ENCODE measurements at regions not wholly inside any gene's neighbourhood (a gene's known extent, or its start where the extent isn't known, plus 50 kb on each side); places are given as distances from the start of the nearest gene placed in this dataset.

GRCh38 chr9:82574911-82575310, 488.0 kb downstream of the RASEF start:
- FAIRE-seq, result no peak

DNA sequence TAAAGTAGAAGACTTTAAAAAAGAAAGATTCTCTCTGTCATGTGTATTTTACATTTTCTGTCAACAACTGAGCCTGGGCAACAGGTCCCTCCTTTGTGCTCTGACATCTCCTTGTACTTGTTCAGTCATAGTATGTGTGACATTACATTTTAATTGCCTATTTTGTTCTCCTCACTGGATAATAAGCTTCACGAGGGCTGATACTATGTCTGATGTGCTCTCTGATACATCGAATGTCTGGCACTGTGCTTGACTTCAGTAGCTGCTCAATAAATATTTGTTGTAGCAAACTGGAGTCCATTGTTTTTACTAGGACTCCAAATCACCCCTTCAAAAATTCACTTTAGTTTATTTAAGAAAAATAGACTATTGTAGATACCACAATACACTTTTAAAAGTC, 482.0 kb downstream of the RASEF start:
- FAIRE-seq (no peak), DNase-seq (ENCODE audit: low spot score) (no peak)

More at GRCh38 chr9:82574911-82575310, 488.0 kb downstream of the RASEF start:
- DNase-seq (ENCODE audit: low spot score), result no peak

GRCh38 chr9:82581516-82581915, 481.4 kb downstream of the RASEF start:
- FAIRE-seq (no peak), DNase-seq (ENCODE audit: low spot score) (no peak)

DNA sequence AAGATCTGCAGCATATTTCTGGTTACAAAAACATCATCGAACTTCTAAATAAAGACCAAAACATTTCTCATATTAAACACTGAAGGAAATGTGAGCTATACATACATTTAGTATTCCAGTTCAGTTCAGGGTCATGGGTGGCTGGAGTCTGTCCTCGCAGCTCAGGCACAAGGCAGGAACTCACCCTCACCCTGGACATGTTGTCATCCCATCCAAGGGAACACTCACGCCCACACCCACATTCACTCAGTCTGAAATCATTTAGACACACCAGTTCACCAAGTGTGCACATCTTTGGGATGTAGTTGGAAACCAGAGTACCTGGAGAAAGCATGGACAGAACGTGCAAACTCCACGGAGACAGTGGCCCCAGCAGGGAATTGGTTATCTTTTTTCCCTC, 481.0 kb downstream of the RASEF start:
- FAIRE-seq (no peak), DNase-seq (ENCODE audit: low spot score) (no peak)

DNA sequence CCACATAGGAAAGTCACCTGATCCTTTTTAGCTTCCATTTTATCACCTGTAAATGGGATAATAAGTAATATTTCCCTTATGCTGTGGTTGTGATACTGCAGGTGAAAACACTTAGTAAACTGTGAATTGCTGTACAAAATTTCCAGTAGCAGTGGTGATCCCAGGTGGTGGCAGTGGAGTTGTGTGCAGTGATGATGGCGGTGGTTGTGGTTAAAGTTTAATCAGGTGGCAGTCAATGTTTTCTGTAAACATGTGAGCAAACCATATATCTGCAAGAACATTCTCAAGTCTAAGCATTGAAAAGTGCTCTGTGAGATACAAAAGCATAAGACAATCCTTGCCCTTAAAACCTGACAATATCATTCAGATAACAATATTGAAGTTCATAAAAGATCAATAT, 480.2 kb downstream of the RASEF start:
- FAIRE-seq (no peak), DNase-seq (ENCODE audit: low spot score) (no peak)

DNA sequence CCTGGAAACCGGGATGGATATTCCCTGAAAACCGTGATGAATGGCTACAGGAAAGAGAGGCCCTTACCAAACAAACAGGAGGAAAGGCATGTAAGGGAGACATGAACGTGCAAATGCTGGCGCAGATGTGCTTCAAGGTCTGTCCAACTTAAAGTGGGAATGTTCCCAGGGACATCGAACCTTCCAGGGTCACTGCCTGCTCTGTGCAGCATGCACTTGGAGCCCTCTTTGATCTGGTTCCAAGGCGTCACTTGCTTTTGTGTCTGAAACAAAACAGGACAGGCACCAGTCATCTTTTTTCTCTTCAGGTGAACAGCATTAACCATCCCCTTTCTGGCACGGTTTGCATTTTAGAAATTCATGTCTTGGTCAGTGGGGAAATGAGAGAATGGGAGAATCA, 479.4 kb downstream of the RASEF start:
- FAIRE-seq (no peak), DNase-seq (ENCODE audit: low spot score) (no peak)

DNA sequence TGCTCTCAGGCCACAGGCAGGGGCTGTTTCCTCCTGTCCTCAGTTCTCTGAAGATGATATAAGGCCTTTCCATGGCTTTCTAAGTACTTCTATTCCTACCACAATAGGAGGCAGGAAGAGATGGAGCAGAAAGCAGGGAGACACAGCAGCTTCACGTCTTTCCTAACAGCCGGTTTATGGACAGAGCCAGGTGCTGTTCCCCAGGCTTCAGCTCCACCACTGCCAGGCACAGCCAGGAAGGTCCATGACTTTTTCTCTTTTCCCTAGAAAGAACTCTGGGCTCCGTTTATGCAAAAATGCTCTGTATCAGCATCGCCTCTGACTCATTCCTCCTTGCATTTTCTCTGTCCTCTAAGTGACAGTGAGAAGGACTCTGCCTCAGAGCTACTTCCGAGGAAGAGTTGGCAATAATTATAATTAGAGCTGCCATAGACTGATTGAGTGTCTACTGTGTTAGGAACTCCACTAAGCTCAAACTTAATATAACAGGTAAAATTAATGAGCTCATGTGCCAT, 478.5 kb downstream of the RASEF start:
- FAIRE-seq, result no peak

DNA sequence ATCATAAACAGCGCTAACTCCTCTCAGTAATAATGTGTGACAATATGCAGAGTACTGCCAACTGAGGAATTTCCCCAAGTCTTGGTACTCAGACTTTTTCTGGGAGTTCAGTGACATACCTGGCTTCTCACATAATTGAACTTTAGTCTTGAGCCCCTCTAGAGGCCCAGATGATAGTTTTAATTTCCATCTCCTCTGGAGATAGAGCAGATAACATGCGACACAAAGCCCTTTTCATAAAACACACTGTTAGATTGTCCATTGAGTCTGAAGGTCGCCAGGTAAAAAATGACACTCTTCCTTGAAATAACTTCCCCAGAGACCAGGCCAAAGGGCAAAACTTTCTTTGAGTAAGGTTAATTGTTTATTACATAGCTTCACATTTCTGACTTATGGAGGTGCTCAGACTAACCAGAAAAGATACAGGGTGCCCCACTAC, 476.0 kb downstream of the RASEF start:
- FAIRE-seq (no peak), DNase-seq (ENCODE audit: low spot score) (no peak)

More for the DNA sequence above, 478.5 kb downstream of the RASEF start:
- no peak for DNase-seq (ENCODE audit: low spot score)

DNA sequence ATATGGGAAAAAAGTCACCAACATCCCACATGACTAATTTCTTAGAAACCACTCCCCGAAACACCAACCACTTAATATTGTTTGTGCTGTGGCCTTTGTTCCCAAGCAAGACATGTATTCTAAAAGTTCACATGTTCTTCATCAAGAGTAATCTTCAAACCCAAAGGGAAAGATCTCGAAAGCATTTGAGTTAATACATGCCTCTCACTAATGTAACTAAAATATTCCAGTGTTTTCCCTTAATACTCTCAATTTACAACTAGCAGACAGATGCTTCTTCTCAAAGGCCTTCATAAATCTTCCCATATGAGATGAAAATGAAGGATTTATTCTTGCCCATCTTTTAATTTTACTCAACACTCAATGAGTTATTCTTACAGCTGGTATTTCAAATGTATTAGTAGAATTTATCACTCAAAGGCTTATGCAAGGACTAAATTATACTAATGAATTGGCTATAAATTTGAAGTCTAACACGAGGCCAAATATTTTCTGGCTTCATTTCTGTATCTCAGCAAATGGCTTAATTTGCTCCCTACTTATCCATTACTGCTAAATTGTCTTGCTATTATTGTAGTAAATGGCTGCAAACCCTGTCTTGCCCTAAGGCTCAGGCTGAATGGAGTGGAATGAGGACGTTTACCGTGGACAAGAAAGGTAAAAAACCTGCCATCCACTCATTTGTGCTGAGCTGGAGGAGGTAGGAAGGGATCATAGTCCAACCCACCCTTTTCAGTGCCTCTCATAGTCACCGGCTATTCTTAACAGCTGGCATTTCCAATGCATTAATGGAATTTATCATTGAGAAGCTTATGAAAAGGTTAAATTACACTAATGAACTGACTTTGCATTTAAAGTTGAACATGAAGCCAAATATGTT, 474.4 kb downstream of the RASEF start:
- no peak for DNase-seq (ENCODE audit: low spot score)
- no peak for FAIRE-seq

- DNase-seq (ENCODE audit: low spot score) (no peak), FAIRE-seq (no peak)
Measured at GRCh38 chr9:82590845-82591244, 472.1 kb downstream of the RASEF start.

DNA sequence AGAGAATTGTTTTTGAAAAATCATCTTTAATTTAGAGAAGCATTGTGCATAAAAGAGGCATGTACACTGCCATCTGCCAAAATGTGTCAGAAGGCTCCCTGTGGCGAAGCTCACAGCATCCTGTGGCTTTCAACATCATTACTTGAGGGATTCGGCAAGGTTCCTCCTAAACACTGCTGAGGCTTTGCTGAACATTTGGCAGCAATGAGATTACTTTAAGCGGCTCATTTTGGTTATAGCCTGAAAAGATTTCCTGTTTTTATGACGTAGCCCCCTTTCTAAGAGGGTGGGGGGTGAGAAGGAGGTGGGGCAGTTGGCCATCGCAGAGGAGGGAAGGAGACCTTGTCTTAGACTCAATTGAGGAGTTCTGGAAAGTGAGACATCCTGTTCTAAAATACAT, 469.4 kb downstream of the RASEF start:
- no peak for FAIRE-seq
- no peak for DNase-seq (ENCODE audit: low spot score)

DNA sequence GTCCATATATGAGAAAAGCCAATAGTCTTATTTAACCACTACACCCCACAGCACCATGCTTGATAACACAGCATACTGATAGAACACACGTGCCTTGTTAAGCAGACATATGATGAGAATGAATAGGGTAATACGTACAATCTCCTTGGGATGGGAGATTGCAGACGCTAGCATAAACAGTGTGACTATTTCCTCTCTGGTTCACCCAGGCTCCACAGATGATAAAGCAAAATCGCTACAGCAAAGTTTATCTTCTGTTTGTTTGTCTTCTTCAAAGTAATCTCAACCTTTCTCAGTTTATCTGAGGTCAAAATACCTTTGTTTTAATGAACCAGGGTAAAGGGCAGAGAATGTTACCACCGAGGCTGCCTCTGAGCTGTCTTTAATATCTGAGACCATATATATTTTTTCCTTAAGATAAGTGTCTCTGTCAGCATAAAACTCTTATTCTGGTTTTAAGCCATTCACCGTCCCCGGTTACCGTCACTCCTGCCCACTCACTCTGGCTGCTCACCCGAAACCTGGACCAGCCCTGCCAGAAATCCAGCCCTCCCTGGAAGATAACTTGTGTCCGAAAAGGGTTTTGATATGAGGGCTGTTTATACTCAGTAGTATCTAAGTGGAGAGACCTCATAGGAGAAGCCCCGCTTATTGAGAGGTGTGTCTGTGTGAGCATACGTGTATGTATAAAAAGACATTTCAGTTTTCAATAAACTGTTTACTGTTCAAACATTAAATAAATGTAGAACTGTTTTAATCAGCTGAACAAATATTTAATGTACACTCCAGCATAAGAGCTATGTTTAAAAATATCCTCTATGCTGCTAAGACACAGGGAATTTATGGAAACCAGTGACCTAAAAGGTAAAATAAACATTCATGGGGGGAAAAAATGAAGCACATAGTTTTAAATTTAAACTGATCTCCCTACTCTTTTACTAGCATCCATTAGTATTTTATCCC, 465.4 kb downstream of the RASEF start:
- DNase-seq (ENCODE audit: low spot score) (no peak), FAIRE-seq (no peak)

- FAIRE-seq, result no peak
- no peak for DNase-seq (ENCODE audit: low spot score)
Measured at GRCh38 chr9:82598241-82599039, 464.5 kb downstream of the RASEF start.

- DNase-seq (ENCODE audit: low spot score) (no peak), FAIRE-seq (no peak)
Measured at GRCh38 chr9:82599336-82599949, 463.5 kb downstream of the RASEF start.

DNA sequence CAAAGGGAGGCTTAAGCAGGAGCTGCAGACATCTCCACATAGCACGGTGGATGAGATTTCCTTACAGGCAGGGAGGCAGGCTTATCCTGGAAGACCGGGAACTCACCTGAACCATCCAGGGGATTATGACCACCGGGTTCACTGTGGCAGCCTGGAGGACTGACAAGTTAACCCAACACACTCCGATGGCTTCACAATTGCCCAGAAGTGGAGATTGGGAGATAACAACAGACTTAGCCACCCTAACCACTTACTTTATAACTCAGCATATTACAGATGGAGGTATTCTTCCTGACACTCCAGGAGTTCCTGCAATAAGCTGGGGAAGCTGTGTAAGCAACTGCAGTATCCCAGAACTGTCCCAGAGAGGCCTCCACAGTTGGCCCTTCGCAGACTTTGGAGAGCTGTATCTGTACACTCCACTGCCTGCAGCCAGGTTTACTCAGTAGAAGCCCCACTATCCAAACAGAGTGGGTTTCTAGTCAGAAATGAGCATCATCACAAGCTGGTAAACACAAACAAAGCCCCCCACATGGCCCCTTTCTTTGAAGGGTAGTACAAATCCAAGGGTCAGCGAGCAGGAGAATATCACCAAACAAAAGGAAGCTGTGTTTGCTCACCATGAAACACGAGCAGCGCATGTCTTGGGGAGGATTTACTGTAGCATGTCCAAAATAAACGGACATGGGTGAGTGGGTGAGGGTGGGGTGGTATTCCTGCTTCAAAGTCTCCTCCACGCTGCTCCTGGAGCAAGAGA, 462.2 kb downstream of the RASEF start:
- no peak for DNase-seq (ENCODE audit: low spot score)
- FAIRE-seq, result no peak

DNA sequence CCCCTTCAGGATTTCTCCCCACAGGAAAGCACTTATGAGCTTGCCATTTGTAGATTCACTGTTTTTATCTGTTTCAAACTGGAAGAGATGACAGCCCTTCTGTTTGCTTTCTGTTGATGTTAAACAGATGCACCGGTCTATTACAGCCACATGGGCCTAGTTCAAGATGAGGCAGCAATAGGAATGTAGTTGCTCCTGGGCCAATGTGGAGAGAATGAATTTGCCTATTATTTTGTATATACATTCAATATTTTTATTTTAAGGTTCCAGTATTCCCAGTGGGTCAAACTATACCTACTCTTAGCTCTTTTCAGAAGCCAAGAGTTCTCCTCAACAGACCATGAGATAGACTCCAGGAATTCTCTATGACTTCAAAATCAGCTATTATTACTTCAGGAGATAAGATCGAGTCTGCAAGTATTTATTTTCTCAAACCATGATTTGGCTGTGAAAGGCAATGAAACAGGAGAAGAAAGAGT, 461.6 kb downstream of the RASEF start:
- FAIRE-seq (no peak), DNase-seq (ENCODE audit: low spot score) (no peak)

- FAIRE-seq (no peak), DNase-seq (ENCODE audit: low spot score) (no peak)
Measured at GRCh38 chr9:82604947-82605656, 457.8 kb downstream of the RASEF start.

DNA sequence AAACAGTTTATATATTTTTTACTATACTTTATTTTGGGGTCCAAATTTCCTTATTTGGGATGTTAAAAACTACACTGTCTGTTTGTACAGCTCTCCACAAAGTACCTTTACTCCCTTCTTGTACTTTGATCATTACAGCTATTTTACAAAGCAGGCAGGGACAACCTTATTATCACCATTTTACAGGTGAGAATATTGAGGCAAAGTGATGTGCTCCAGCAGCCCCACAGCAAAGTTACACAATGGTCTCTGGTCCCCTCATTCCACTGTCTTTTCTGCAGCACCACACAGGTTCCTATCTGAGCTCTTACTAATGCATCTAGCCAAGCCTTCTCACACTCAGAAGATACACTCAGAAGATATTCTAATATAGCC, 457.3 kb downstream of the RASEF start:
- DNase-seq (ENCODE audit: low spot score), result no peak
- FAIRE-seq, result no peak

- DNase-seq (ENCODE audit: low spot score), result no peak
- FAIRE-seq, result no peak
Measured at GRCh38 chr9:82606071-82606470, 456.9 kb downstream of the RASEF start.

All from urothelium cell line (cell line).